Adipocyte (in vitro differentiated cells): ENCODE measurements at regions not wholly inside any gene's neighbourhood (a gene's known extent, or its start where the extent isn't known, plus 50 kb on each side); places are given as distances from the start of the nearest gene placed in this dataset.
A peak's percentile ranks its signal among the peaks of the same experiment; 100 is the strongest.

Experiments used
- DNase-seq: peaks from one replicate; pipeline ENCODE4 v3.0.0-alpha.2; 2015; ENCODE audit warnings: low read depth
- H3K27me3 ChIP-seq: replicated peaks from 2 replicates; pipeline ENCODE4 v1.7.0; 2013; ENCODE audit warnings: mild to moderate bottlenecking, low read length, moderate library complexity; ENCODE audit not compliant: control insufficient read depth, insufficient read depth
- H3K36me3 ChIP-seq: 2 replicates; pipeline ENCODE4 v1.7.0; 2013; ENCODE audit warnings: low read length, mild to moderate bottlenecking, moderate library complexity; ENCODE audit not compliant: control insufficient read depth, insufficient read depth, severe bottlenecking
- H3K4me1 ChIP-seq: 2 replicates; pipeline ENCODE4 v1.7.0; 2013; ENCODE audit warnings: mild to moderate bottlenecking, low read length, moderate library complexity; ENCODE audit not compliant: control insufficient read depth, insufficient read depth
- H3K4me3 ChIP-seq: 2 replicates; pipeline ENCODE4 v1.7.0; 2013; ENCODE audit warnings: mild to moderate bottlenecking, low read length, moderate library complexity
- H3K9ac ChIP-seq: 2 replicates; pipeline ENCODE4 v1.7.0; 2013; ENCODE audit warnings: mild to moderate bottlenecking, low read length, moderate library complexity
- H3K9me3 ChIP-seq: 2 replicates; pipeline ENCODE4 v1.7.0; 2013; ENCODE audit warnings: mild to moderate bottlenecking, low read length, moderate library complexity; ENCODE audit not compliant: control insufficient read depth

DNA sequence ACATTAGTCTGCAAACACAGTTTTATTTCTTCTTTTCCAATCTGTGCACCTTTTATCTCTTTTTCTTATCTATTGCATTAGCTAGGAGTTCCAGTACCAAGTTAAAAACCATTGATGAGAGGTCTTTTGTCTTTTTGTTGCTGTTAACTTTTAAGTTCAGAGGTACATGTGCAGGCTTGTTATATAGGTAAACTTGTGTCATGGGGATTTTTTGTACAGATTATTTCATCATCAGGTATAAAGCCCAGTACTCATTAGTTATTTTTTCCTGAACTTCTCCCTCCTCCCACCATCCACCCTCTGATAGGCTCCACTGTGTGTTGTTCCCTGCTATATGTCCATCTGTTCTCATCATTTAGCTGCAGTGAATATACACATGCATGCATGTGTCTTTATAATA lies 349.9 kb downstream of the PDHA2 start:
- no peak overlapping the region for H3K4me3 ChIP-seq
- no peaks in the 10 kb centered on the region for H3K27me3 ChIP-seq
- no peaks in the 10 kb centered on the region for H3K4me1 ChIP-seq
- DNase-seq: no peak
- H3K36me3 ChIP-seq: no peaks in the 10 kb centered on the region
- no peaks in the 10 kb centered on the region for H3K9me3 ChIP-seq
- no peak overlapping the region for H3K9ac ChIP-seq

DNA sequence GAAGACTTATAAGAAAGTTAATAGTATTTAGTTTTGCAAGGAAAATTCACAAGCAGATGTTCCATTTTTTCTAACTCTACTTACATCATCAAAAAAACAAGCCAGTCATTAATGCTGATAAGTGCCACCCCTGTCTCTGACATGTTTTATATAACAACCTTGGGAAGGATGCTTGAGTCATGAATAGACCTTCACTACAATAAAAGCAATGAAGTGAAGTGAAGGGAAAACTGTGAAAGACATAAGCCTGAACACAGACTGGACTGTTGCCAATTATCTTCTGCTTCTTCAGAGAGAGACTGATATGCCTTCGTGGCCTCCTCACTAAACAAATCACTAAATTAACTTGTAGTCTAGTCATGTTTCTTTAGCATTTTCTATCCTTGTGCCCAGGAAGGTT lies 353.2 kb downstream of the PDHA2 start:
- H3K4me3 ChIP-seq: no peak overlapping the region
- no peaks in the 10 kb centered on the region for H3K36me3 ChIP-seq
- H3K4me1 ChIP-seq: no peaks in the 10 kb centered on the region
- H3K27me3 ChIP-seq: no peaks in the 10 kb centered on the region
- no peak for DNase-seq
- no peaks in the 10 kb centered on the region for H3K9me3 ChIP-seq
- no peak overlapping the region for H3K9ac ChIP-seq

GRCh38 chr4:96194993-96195392 lies 355.1 kb downstream of the PDHA2 start:
- Histone ChIP-seq H3K9me3 (no peaks in the 10 kb centered on the region), H3K9ac (no peak overlapping the region), H3K4me1 (no peaks in the 10 kb centered on the region), H3K4me3 (no peak overlapping the region), H3K27me3 (no peaks in the 10 kb centered on the region), H3K36me3 (no peaks in the 10 kb centered on the region)
- peak; percentile 40 for DNase-seq

DNA sequence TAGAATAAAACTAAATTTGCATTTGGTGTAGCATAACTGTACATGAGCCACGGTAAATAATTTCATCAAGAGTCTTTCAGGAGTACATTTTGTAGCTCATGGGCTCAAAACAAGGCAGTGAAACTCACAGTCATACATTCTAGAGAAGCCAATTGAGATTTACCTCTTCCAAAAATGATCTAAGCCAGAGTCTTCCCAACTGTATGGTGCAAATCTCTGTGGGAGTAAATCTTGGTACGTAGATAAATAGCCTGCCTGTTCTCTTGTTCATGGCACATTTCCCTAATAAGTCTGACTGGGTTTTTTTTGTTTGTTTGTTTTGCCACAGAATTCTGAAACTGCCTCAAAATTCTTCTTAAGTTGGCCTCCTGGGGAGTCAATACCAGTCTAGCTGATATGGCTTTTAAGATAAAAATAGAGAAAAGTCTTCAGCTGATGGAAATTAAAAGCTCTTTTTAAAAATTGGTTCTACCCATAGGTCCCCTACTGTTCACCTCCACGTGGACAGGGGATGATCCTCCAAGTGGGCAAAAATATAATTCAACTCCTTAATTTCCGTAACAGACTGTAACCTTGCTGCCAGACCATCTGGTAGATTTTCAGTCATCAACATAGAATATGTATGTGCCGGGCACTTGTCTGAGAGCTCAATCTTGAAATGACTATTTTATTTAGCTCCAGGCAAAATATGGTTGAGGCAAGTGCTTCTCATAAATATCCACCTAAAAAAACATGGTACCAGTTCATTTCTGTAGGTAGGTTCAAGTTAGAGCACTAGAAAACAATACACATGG lies 365.4 kb downstream of the PDHA2 start:
- Histone ChIP-seq H3K27me3 (no peaks in the 10 kb centered on the region), H3K4me1 (no peaks in the 10 kb centered on the region), H3K4me3 (no peak overlapping the region), H3K9ac (no peak overlapping the region), H3K36me3 (no peaks in the 10 kb centered on the region), H3K9me3 (no peaks in the 10 kb centered on the region)
- DNase-seq: no peak

DNA sequence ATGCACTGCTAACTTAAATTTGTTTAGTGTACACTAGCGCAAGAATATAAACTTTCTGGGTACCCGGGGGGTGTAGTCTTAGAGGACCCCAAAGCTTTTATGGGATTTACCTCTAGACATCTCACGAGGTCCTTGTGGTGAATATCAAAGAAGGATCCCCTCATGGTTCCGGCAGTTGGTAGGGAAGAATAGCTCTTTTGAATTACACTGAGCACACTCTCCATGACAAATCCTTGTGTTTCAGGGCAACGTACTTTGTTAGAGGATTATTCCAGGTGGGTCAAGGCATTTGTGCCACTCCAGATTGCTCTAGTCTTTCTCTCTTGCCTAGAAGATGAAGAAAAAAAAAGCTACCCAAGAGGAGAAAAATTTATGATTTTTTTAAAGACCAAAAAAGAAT lies 387.6 kb downstream of the PDHA2 start:
- no peak for DNase-seq
- no peak overlapping the region for H3K9ac ChIP-seq
- no peaks in the 10 kb centered on the region for H3K36me3 ChIP-seq
- H3K4me3 ChIP-seq: no peak overlapping the region
- H3K4me1 ChIP-seq: no peaks in the 10 kb centered on the region
- peaks cover 4% of the 10 kb centered on the region for H3K9me3 ChIP-seq
- no peaks in the 10 kb centered on the region for H3K27me3 ChIP-seq

DNA sequence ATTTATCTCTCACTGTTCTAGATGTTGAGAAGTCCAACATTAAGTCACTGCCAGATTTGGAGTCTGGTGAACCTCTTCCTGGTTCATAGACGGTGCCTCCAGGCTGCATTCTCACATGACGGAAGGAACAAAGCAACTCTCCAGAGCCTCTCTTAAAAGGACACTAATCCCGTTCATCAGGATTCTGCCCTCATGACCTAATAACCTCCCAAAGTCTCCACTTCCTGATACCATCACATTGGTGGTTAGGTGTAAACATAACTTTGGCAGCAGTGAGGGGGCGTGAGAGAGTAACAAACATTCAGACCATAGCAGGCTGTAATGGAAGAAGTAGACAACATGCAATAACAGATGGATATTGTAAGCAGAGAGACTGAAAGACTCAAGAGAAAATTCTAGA lies 388.6 kb downstream of the PDHA2 start:
- Histone ChIP-seq H3K4me3 (no peak overlapping the region), H3K4me1 (no peaks in the 10 kb centered on the region), H3K9me3 (peaks cover 4% of the 10 kb centered on the region), H3K9ac (no peak overlapping the region), H3K27me3 (no peaks in the 10 kb centered on the region), H3K36me3 (no peaks in the 10 kb centered on the region)
- DNase-seq: no peak

DNA sequence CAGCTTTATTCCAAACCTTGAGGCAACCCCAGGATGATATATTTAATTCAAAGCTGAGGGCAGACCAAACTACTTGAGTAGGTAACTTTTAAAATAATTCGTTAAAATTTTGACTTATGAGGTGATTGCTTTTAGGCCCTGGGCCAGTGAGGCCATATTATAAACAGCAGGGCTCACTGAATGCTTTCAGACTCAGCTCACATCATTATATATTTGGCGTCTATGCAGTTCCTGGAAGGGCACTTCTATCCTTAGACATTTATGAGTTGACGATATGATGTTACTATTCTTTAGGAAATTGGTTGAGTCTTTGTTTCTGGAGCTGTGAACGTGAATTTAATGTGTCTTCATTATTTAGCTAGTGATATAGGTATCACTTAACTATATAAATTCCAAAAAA lies 400.1 kb downstream of the PDHA2 start:
- no peak for DNase-seq
- H3K27me3 ChIP-seq: no peaks in the 10 kb centered on the region

DNA sequence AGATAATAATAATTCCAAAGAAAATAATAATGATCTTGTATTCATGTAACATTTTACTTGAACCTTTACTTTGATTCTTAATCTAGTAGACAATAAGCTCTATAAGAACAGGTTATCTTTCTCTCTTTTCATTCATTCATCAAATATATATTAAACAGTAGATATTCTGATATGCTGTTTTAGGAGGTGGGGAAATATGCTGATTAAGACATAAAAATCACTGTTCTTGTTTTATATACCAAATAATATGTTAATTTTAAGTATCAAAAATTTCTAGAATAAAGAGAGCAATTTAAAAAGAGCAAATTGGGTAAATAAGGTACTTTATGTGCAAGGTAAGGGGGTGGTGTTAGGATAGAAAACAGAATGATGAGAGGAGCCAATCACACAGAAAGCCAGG lies 401.9 kb downstream of the PDHA2 start:
- no peaks in the 10 kb centered on the region for H3K4me1 ChIP-seq
- no peak for DNase-seq

More for the DNA sequence above, 400.1 kb downstream of the PDHA2 start:
- no peaks in the 10 kb centered on the region for H3K36me3 ChIP-seq
- H3K4me1 ChIP-seq: no peaks in the 10 kb centered on the region
- H3K9ac ChIP-seq: no peak overlapping the region
- H3K4me3 ChIP-seq: no peak overlapping the region
- H3K9me3 ChIP-seq: peaks cover 7% of the 10 kb centered on the region

GRCh38 chr4:96247096-96247495 lies 407.2 kb downstream of the PDHA2 start:
- no peak overlapping the region for H3K4me3 ChIP-seq
- no peaks in the 10 kb centered on the region for H3K9me3 ChIP-seq
- H3K27me3 ChIP-seq: no peaks in the 10 kb centered on the region
- H3K9ac ChIP-seq: no peak overlapping the region
- DNase-seq: no peak
- no peaks in the 10 kb centered on the region for H3K36me3 ChIP-seq
- no peaks in the 10 kb centered on the region for H3K4me1 ChIP-seq

More for the DNA sequence above, 401.9 kb downstream of the PDHA2 start:
- Histone ChIP-seq H3K9ac (no peak overlapping the region), H3K9me3 (peaks cover 3% of the 10 kb centered on the region), H3K4me3 (no peak overlapping the region), H3K27me3 (no peaks in the 10 kb centered on the region), H3K36me3 (no peaks in the 10 kb centered on the region)

DNA sequence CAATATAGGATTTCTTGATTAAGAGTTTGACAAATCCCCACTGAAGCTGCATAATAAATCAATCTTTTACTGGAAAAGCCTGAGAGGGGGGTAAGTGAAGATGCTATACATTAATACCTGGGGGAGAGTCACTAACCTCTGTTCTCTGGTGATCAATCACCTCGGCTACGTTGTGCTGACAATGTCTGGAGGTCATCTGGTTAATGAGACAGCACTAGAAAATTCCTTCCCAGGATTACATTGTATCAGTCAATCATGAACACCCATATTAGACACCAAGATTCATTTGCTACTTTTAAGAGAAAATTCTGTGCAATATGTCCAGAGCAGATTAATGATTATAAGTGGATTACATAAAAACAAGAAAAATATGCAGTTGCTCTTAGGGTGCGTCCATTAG lies 408.3 kb downstream of the PDHA2 start:
- no peak for DNase-seq
- no peaks in the 10 kb centered on the region for H3K27me3 ChIP-seq
- no peaks in the 10 kb centered on the region for H3K4me1 ChIP-seq
- H3K36me3 ChIP-seq: no peaks in the 10 kb centered on the region
- no peaks in the 10 kb centered on the region for H3K9me3 ChIP-seq
- H3K4me3 ChIP-seq: no peak overlapping the region
- no peak overlapping the region for H3K9ac ChIP-seq

GRCh38 chr4:96260064-96260682 lies 420.3 kb downstream of the PDHA2 start:
- H3K4me1 ChIP-seq: no peaks in the 10 kb centered on the region
- H3K4me3 ChIP-seq: no peak overlapping the region
- peak; percentile 33 for DNase-seq
- H3K9ac ChIP-seq: no peak overlapping the region
- H3K9me3 ChIP-seq: no peaks in the 10 kb centered on the region
- H3K27me3 ChIP-seq: no peaks in the 10 kb centered on the region
- H3K36me3 ChIP-seq: no peaks in the 10 kb centered on the region
